Natural killer cell treated with Interleukin-12 subunit alpha and Interleukin-12 subunit beta and Interleukin-15 and Interleukin-18, amount 100 ng/mL, for 72 hours (primary cell): ENCODE measurements at regions not wholly inside any gene's neighbourhood (a gene's known extent, or its start where the extent isn't known, plus 50 kb on each side); places are given as distances from the start of the nearest gene placed in this dataset.

Experiments
- ATAC-seq, 2 donors: fragments of 150-1000 bp; cut with Tn5 transposase in 1 of 2; sonication (Bioruptor Pico), chemical (Tn5 transposase) in 1 of 2; 2 replicates each; pipeline ENCODE4 v1.10.0; 2021
- DNase-seq: peaks from one replicate; pipeline ENCODE4 v3.0.0; 2022; ENCODE audit warnings: low spot score
- H3K27ac Mint-ChIP-seq, 2 donors: 1 replicate in 1 of 2; 2 replicates in 1 of 2; pipeline ENCODE4 v1.8.0; 2022; ENCODE audit warnings: mixed read lengths in 2 of 2, mild to moderate bottlenecking in 1 of 2, moderate library complexity in 1 of 2
- H3K27me3 Mint-ChIP-seq, 2 donors: 1 replicate in 1 of 2; 2 replicates in 1 of 2; pipeline ENCODE4 v1.8.0; 2022; ENCODE audit warnings: mixed read lengths in 2 of 2
- H3K36me3 Mint-ChIP-seq: one replicate; pipeline ENCODE4 v1.8.0; 2022; ENCODE audit warnings: mixed read lengths
- H3K4me1 Mint-ChIP-seq, 2 donors: 1 replicate in 1 of 2; 2 replicates in 1 of 2; pipeline ENCODE4 v1.8.0; 2022; ENCODE audit warnings: low read depth in 2 of 2, mixed read lengths in 2 of 2, mild to moderate bottlenecking in 1 of 2
- H3K4me3 Mint-ChIP-seq: one replicate; pipeline ENCODE4 v1.8.0; 2022; ENCODE audit warnings: mixed read lengths
- H3K9me3 Mint-ChIP-seq: 2 replicates; pipeline ENCODE4 v1.8.0; 2022; ENCODE audit warnings: mixed read lengths

DNA sequence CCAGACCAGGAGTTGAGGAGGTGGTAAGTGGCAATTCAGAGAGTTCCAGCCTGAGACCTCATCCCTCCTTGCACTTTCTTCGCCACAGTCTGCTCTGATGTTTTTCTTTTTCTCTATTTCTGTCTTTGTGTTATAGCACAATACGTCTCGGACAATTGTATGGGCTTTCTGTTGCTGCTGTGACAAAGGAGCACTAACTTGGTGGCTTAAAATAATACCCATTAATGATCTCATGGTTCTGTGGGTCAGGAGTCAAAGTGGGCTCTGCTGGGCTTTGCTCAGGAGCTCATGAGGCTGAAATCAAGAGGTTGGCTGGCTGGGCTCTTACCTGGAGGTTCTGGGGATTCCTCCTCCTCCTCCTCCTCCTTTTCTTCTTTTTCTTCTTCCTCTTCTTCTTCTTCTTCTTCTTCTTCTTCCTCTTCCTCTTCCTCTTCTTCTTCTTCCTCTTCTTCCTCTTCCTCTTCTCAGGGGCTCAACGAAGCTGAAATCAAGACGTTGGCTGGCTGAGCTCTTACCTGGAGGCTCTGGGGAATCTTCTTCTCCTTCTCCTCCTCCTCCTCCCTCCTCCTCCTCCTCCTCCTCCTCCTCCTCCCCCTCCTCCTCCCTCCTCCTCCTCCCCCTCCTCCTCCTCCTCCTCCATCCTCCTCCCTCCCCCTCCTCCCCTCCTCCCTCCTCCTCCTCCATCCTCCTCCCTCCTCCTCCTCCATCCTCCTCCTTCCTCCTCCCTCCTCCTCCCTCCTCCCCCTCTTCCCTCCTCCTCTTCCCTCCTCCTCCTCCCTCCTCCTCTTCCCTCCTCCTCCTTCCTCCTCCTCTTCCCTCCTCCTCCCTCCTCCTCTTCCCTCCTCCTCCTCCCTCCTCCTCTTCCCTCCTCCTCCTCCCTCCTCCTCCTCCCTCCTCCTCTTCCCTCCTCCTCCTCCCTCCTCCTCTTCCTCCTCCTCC lies 104.0 kb downstream of the GATA6 start:
- Mint-ChIP-seq H3K27me3 (peaks cover 8 to 12% of the 10 kb centered on the region in 2 donors), H3K4me3 (no peak overlapping the region), H3K36me3 (no peaks in the 10 kb centered on the region), H3K9me3 (no peaks in the 10 kb centered on the region), H3K27ac (peak overlapping the region in 1 of 2 donors; percentile 76), H3K4me1 (no peaks in the 10 kb centered on the region)
- DNase-seq (no peak), ATAC-seq (no peak)

DNA sequence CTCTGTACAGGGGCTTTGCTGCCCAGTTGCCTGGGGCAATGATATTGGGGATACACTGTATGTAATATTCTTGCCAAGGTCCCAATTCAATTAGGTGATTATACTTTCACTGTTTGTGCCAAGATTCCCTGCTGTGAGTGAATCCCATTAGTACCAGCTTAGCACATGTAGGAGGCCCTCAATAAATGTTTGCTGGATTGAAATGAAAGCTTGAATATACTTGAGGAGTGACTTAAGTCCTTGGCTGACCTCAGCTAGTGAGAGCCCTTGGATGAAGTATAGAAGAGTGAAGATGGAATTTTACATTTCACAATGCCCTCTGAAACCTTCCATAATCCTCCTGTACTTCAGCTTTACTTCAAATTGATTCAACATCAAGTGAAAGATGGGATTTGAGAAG lies 102.9 kb downstream of the GATA6 start:
- Mint-ChIP-seq H3K36me3 (no peaks in the 10 kb centered on the region), H3K4me1 (no peaks in the 10 kb centered on the region), H3K4me3 (no peak overlapping the region), H3K27ac (no peak overlapping the region), H3K27me3 (peaks cover 8 to 12% of the 10 kb centered on the region in 2 donors), H3K9me3 (no peaks in the 10 kb centered on the region)
- no peak for DNase-seq
- ATAC-seq, result no peak

DNA sequence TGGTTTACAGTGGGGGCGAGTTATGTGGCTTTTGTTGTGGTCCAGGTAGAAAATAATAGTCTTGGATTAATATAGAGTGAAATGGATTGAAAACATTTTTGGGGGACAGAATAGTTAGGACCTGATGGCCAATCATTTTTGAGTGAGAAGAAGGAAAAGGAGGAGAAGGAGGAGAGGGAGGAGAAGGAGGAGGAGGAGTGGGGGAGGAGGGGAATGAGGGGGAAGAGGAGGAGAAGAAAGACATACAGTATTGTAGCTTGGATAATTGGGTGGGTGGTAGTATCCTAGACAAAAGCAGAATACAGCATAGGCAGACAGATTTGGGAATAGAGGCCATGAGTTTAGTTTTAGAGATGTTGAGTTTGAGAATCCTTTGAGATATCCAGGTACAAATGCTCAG lies 101.6 kb downstream of the GATA6 start:
- ATAC-seq (no peak), DNase-seq (no peak)
- no peaks in the 10 kb centered on the region for H3K4me1 Mint-ChIP-seq
- no peaks in the 10 kb centered on the region for H3K9me3 Mint-ChIP-seq
- H3K36me3 Mint-ChIP-seq, result no peaks in the 10 kb centered on the region
- H3K4me3 Mint-ChIP-seq, result no peak overlapping the region
- peaks cover 8 to 12% of the 10 kb centered on the region in 2 donors for H3K27me3 Mint-ChIP-seq
- no peak overlapping the region for H3K27ac Mint-ChIP-seq

DNA sequence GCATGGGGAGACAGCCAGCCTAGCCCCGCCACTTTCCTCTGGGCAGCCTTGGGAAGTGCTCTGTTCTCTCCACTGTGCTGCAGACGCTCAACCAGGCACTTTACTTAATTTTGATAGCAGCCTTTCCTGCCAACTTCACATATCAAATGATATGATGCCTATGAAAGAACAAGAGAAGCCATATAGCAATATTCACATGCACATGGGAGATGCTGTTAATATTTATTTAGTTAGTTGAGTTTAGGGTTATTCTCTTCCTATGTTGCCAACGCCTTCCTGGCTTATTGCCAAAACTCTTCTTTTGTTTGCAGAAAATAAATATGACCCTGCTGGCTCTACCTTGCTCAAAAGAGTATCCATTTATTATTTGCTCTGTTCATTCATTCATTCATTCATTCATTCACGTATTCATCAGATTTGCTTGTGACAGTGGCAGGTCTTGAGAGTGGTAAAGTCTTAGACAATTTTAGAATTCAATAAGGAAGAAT lies 99.3 kb downstream of the GATA6 start:
- Mint-ChIP-seq H3K36me3 (no peaks in the 10 kb centered on the region), H3K4me1 (peaks cover 11 to 12% of the 10 kb centered on the region in 2 donors), H3K4me3 (no peak overlapping the region), H3K27ac (no peak overlapping the region), H3K9me3 (no peaks in the 10 kb centered on the region), H3K27me3 (peaks cover 0 to 6% of the 10 kb centered on the region in 2 donors)
- ATAC-seq (no peak), DNase-seq (no peak)

DNA sequence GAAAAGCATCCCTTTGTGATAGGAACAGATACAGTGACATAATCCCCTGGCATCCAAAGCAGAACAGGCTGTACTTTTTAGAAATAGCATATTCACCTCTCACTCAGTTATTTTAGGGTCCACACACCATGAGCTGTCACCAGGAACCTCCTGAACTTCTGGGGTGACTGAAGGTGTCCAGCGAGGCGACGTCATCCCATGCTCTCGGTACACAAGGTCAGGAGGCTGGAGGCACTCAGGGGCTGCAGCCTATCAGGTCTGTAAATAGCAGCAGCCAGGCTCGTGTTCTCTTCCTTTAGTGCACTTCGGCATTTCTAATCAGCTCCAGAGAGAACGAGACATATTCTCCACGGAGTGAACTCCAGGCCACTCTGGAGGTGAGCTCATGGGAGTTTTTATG lies 98.3 kb downstream of the GATA6 start:
- DNase-seq, result no peak
- H3K27ac Mint-ChIP-seq, result no peak overlapping the region
- peaks cover 17 to 20% of the 10 kb centered on the region in 2 donors for H3K4me1 Mint-ChIP-seq
- ATAC-seq, result no peak
- peaks cover 0 to 6% of the 10 kb centered on the region in 2 donors for H3K27me3 Mint-ChIP-seq
- no peaks in the 10 kb centered on the region for H3K9me3 Mint-ChIP-seq
- no peaks in the 10 kb centered on the region for H3K36me3 Mint-ChIP-seq
- H3K4me3 Mint-ChIP-seq, result no peak overlapping the region

DNA sequence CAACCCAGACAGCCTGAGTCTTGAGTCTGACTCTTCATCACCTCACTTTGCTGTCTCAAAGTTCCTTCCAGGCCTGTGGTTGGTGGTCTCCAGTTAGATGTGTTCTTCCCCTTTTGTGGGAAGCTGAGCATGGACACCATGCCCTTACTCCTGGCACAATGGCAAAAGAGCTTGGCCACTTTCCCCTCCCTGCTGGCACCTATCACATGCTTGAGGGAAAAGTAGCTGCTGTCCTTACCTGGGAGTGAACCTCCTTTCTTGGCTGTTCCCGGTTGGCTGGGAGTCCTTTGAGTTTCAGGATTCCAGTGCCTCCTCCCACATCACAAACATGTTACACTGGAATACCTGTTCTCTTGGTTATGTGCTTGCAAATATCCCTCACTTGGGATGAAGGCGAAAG lies 97.8 kb downstream of the GATA6 start:
- Mint-ChIP-seq H3K4me3 (no peak overlapping the region), H3K9me3 (no peaks in the 10 kb centered on the region)

DNA sequence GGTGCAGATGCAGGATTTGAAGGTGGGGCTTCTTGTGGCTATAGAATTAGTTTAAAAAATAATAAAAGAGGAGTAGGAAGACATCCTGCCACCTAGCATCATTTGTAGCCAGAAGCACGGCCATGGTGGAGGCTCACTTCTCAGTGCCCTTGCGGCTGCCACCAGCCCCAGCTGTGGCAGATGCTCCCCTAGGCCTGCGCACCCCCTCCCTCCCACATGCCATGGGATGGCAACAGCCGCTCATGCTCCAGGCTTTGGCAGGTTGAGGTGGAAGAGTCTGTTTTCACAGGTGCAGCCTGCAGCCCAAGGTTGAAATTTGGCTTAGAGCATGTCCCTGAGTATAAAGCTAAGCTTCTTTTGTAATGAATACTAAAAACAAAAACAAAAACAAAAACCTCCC lies 96.4 kb downstream of the GATA6 start:
- no peak for DNase-seq
- Mint-ChIP-seq H3K4me1 (peaks cover 17 to 26% of the 10 kb centered on the region in 2 donors), H3K27ac (no peak overlapping the region), H3K36me3 (no peaks in the 10 kb centered on the region), H3K4me3 (no peak overlapping the region), H3K9me3 (no peaks in the 10 kb centered on the region), H3K27me3 (peaks cover 0 to 4% of the 10 kb centered on the region in 2 donors)
- ATAC-seq, result no peak

More for the DNA sequence above, 97.8 kb downstream of the GATA6 start:
- Mint-ChIP-seq H3K27me3 (peaks cover 0 to 6% of the 10 kb centered on the region in 2 donors), H3K27ac (no peak overlapping the region), H3K4me1 (peaks cover 17 to 20% of the 10 kb centered on the region in 2 donors), H3K36me3 (no peaks in the 10 kb centered on the region)
- DNase-seq (no peak), ATAC-seq (no peak)

DNA sequence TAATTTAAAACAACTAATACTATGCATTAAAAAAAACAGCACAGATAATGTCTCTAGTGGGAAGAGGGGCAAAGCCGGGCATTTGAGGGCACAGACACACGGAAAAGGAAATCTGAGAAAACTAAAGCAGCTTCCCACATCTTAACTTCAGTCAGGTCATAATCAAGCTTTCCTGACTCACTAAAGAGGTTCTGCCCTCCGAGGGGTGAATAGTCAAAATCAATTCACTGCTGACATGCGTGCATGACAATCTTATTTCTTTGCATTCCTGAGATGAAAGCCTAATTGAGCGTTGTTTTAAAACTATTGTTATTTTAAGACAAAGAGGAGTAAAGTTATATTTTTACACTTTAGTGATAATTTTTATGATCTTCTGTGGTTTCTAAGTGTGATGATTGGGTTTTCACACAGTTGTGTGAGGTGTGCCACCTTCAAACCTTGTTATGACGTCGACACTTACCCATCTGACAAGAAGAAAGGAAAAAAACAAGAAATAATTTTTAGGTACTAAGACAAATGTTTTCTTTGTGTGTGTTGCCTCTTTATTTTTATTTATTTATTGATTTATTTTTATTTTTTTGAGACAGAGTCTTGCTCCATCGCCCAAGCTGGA lies 90.9 kb downstream of the GATA6 start:
- Mint-ChIP-seq H3K4me1 (peaks cover 41 to 46% of the 10 kb centered on the region in 2 donors), H3K27me3 (peaks cover 7 to 13% of the 10 kb centered on the region in 2 donors), H3K36me3 (no peaks in the 10 kb centered on the region), H3K9me3 (no peaks in the 10 kb centered on the region), H3K4me3 (no peak overlapping the region), H3K27ac (peak overlapping the region in 1 of 2 donors; percentile 26)
- ATAC-seq, result peak in 1 of 2 donors; percentile 44
- DNase-seq, result no peak

DNA sequence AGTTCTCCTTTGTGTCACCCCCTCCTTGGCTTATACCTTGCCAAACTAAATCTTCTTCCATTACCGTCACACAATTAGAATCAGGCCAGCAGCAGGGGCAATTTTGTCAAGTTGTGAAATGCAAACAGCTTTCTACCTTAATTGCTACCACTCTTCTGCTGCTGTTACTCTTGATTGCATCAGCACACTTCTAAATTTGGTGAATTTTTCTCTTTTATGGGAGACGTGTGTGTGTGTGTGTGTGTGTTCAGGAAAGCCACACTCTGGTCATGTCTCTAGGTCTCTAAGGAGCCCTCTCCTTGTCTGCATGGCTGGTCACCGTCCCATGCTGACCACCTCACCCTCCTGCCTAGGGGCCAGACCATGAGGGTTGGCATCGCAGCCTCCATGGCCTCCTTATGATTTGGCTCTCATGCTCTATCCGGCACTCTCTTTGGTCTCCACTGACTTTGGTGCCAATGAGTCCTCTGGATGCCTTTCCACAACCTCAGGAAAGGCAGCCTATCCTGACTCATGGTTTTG lies 87.7 kb downstream of the GATA6 start:
- no peak overlapping the region for H3K4me3 Mint-ChIP-seq
- H3K36me3 Mint-ChIP-seq, result no peaks in the 10 kb centered on the region
- ATAC-seq (no peak), DNase-seq (no peak)
- H3K27ac Mint-ChIP-seq, result peak overlapping the region in 1 of 2 donors; percentile 5
- H3K27me3 Mint-ChIP-seq, result peaks cover 14 to 17% of the 10 kb centered on the region in 2 donors
- H3K4me1 Mint-ChIP-seq, result peaks cover 28 to 36% of the 10 kb centered on the region in 2 donors
- no peaks in the 10 kb centered on the region for H3K9me3 Mint-ChIP-seq

DNA sequence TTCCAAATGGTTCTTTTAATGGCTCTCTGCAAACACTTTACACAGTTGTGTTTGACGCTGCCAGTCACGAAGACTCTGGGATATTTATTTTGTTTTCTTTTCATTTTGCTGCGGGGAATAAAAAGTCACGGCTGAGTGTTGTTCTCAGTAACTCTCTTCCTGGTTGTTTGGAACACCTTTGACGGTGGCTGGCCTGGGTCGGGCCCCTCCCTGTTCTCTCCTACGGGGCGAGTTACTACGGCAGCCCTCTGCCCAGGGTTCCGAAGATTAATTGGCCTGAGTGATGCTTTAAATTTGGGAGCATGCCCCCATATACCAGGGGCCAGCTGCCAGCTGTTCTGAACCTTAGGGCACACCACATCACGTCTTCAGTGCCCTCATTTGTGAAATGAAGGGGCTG lies 84.7 kb downstream of the GATA6 start:
- H3K27me3 Mint-ChIP-seq, result peaks cover 21 to 22% of the 10 kb centered on the region in 2 donors
- H3K9me3 Mint-ChIP-seq, result no peaks in the 10 kb centered on the region
- ATAC-seq, result no peak
- no peaks in the 10 kb centered on the region for H3K36me3 Mint-ChIP-seq
- no peak for DNase-seq
- H3K27ac Mint-ChIP-seq, result peak overlapping the region in 1 of 2 donors; percentile 17
- peaks cover 10 to 26% of the 10 kb centered on the region in 2 donors for H3K4me1 Mint-ChIP-seq
- H3K4me3 Mint-ChIP-seq, result no peak overlapping the region

DNA sequence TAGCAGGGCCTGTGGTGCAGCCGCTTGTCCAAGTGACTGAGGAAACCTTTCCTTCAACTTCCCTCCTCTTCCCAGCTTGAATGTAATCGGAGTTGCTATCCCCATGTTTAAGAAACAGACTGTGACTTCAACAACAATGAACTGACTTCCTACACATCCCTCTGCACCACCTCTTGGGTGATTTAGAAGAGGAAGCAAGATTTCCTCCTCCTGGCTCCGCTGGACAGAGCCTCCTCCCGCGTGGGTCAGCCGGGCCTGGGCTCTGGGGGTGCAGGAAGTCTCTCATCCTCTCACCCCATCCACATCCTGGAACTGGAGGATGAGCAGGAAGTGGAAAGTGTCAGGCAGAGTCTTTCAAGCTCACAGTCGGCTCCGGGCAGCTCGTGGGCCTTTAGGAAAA lies 84.3 kb downstream of the GATA6 start:
- no peak overlapping the region for H3K27ac Mint-ChIP-seq
- peaks cover 10 to 22% of the 10 kb centered on the region in 2 donors for H3K4me1 Mint-ChIP-seq
- no peak for DNase-seq
- no peaks in the 10 kb centered on the region for H3K9me3 Mint-ChIP-seq
- H3K27me3 Mint-ChIP-seq, result peaks cover 23% of the 10 kb centered on the region in 2 donors
- no peak overlapping the region for H3K4me3 Mint-ChIP-seq
- no peak for ATAC-seq
- no peaks in the 10 kb centered on the region for H3K36me3 Mint-ChIP-seq

DNA sequence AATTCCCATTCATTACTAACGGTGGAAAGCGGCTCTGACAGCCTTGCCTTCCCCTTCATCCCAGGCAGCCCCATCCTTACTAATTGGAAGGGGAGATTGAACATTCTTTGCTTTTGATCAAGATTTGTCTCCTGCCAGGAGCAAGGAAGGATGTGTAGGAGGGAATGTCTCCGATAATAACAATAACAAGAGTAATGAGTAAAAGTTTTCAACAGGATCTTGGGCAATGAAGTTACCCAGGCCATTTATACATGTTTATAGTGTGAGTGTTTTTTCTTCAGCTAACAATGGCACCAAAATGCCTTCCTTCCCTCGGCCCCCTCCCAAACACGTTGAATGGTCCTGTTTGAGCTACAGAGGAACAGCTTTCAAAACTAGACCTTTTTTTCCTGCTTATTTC lies 83.8 kb downstream of the GATA6 start:
- no peaks in the 10 kb centered on the region for H3K36me3 Mint-ChIP-seq
- no peak overlapping the region for H3K4me3 Mint-ChIP-seq
- no peak for DNase-seq
- H3K4me1 Mint-ChIP-seq, result peaks cover 10 to 22% of the 10 kb centered on the region in 2 donors
- no peak for ATAC-seq
- peaks cover 23 to 28% of the 10 kb centered on the region in 2 donors for H3K27me3 Mint-ChIP-seq
- H3K27ac Mint-ChIP-seq, result no peak overlapping the region
- H3K9me3 Mint-ChIP-seq, result no peaks in the 10 kb centered on the region
